ENCODE measurements at regions not wholly inside any gene's neighbourhood (a gene's known extent, or its start where the extent isn't known, plus 50 kb on each side); places are given as distances from the start of the nearest gene placed in this dataset.

- TF ChIP-seq CTCF (optimal IDR thresholded peaks at IDR 0.05 in 1 of 3, IDR thresholded peaks at IDR 0.05 in 1 of 3, conservative IDR thresholded peaks at IDR 0.05 in 1 of 3; ENCODE audit: extremely low read depth in 1 of 3, insufficient read depth in 2 of 3, low read length in 3 of 3), result no peak
- TF ChIP-seq EZH2 (IDR thresholded peaks at IDR 0.05; ENCODE audit: low read length), result no peak
Observed at GRCh38 chr3:150342896-150343467, 65.1 kb upstream of the TSC22D2 start.
